ENCODE measurements at regions not wholly inside any gene's neighbourhood (a gene's known extent, or its start where the extent isn't known, plus 50 kb on each side); places are given as distances from the start of the nearest gene placed in this dataset.
"Not testable (repeated sequence)": the region's sequence is repeated elsewhere in the genome, so short reads cannot be mapped to it uniquely, and the experiment has no call there.

- no peak for DNase-seq
- 64 to 67% methylated on average over 1 of the region's 1 CpG for WGBS, 2 donors (ENCODE audit: low coverage in 1 of 2)
- H3K9me3 ChIP-seq, result peaks cover 5 to 6% of the 10 kb centered on the region in 2 donors
- H3K4me1 ChIP-seq, result no peaks in the 10 kb centered on the region
- H3K27me3 ChIP-seq, result no peaks in the 10 kb centered on the region
- no peaks in the 10 kb centered on the region for H3K36me3 ChIP-seq
- intact Hi-C loops (cut with DNase I; ENCODE audit: low total_unique reads) (no loop called here), in situ Hi-C loops (cut with MboI; ENCODE audit: low pct_ligation_motif_present in 1 of 4, low pct_unique_long_range_greater_than_20kb in 1 of 4, low sequenced_read_pairs in 3 of 4) (no loop called here)
- H3K27ac ChIP-seq, result no peak overlapping the region
- no peak for TF ChIP-seq CTCF (IDR thresholded peaks at IDR 0.05)
- TF ChIP-seq POLR2AphosphoS5 (IDR thresholded peaks at IDR 0.05), result no peak
- no peak overlapping the region for H3K4me3 ChIP-seq
Measured at GRCh38 chr6:165159460-165159859, 149.9 kb downstream of the C6orf118 start.

GRCh38 chr6:165146456-165146855, 162.9 kb downstream of the C6orf118 start:
- Histone ChIP-seq H3K9me3 (no peaks in the 10 kb centered on the region), H3K4me1 (no peaks in the 10 kb centered on the region)

GRCh38 chr6:165135889-165136288, 173.5 kb downstream of the C6orf118 start:
- peaks cover 0 to 3% of the 10 kb centered on the region in 2 donors for H3K9me3 ChIP-seq
- 67 to 78% methylated on average over 1 to 2 of the region's 2 CpGs for WGBS, 2 donors (ENCODE audit: low coverage in 1 of 2)
- H3K27ac ChIP-seq, result no peak overlapping the region

More at GRCh38 chr6:165146456-165146855, 162.9 kb downstream of the C6orf118 start:
- WGBS, 2 donors (ENCODE audit: low coverage in 1 of 2), result 73 to 81% methylated on average over 2 to 3 of the region's 3 CpGs
- H3K36me3 ChIP-seq, result no peaks in the 10 kb centered on the region
- H3K27ac ChIP-seq, result no peak overlapping the region
- no peaks in the 10 kb centered on the region for H3K27me3 ChIP-seq
- in situ Hi-C loops (cut with MboI; ENCODE audit: low pct_ligation_motif_present in 1 of 4, low pct_unique_long_range_greater_than_20kb in 1 of 4, low sequenced_read_pairs in 3 of 4) (no loop called here), intact Hi-C loops (cut with DNase I; ENCODE audit: low total_unique reads) (no loop called here)
- H3K4me3 ChIP-seq, result no peak overlapping the region
- TF ChIP-seq EP300 (IDR thresholded peaks at IDR 0.05; ENCODE audit: low read depth) (no peak), POLR2A (IDR thresholded peaks at IDR 0.05) (no peak), CTCF (IDR thresholded peaks at IDR 0.05) (no peak), POLR2AphosphoS5 (IDR thresholded peaks at IDR 0.05) (no peak)
- DNase-seq, result no peak

GRCh38 chr6:165129086-165129485, 180.3 kb downstream of the C6orf118 start:
- TF ChIP-seq CTCF (IDR thresholded peaks at IDR 0.05) (no peak), POLR2AphosphoS5 (IDR thresholded peaks at IDR 0.05) (no peak), EP300 (IDR thresholded peaks at IDR 0.05; ENCODE audit: low read depth) (no peak), POLR2A (IDR thresholded peaks at IDR 0.05) (no peak)
- H3K4me1 ChIP-seq, result no peaks in the 10 kb centered on the region
- DNase-seq, result no peak
- no peaks in the 10 kb centered on the region for H3K27me3 ChIP-seq
- no peaks in the 10 kb centered on the region for H3K36me3 ChIP-seq
- H3K27ac ChIP-seq, result no peak overlapping the region
- intact Hi-C loops (cut with DNase I; ENCODE audit: low total_unique reads) (no loop called here), in situ Hi-C loops (cut with MboI; ENCODE audit: low pct_ligation_motif_present in 1 of 4, low pct_unique_long_range_greater_than_20kb in 1 of 4, low sequenced_read_pairs in 3 of 4) (no loop called here)
- H3K9me3 ChIP-seq, result peaks cover 0 to 3% of the 10 kb centered on the region in 2 donors
- 52 to 66% methylated on average over 4 of the region's 4 CpGs for WGBS, 2 donors (ENCODE audit: low coverage in 1 of 2)
- no peak overlapping the region for H3K4me3 ChIP-seq

More at GRCh38 chr6:165135889-165136288, 173.5 kb downstream of the C6orf118 start:
- no peak for DNase-seq
- in situ Hi-C loops (cut with MboI; ENCODE audit: low pct_ligation_motif_present in 1 of 4, low pct_unique_long_range_greater_than_20kb in 1 of 4, low sequenced_read_pairs in 3 of 4), result no loop called here
- no peak for TF ChIP-seq POLR2A (IDR thresholded peaks at IDR 0.05)
- no peak for TF ChIP-seq EP300 (IDR thresholded peaks at IDR 0.05; ENCODE audit: low read depth)
- no peak for TF ChIP-seq CTCF (IDR thresholded peaks at IDR 0.05)
- no peak for TF ChIP-seq POLR2AphosphoS5 (IDR thresholded peaks at IDR 0.05)
- no peaks in the 10 kb centered on the region for H3K36me3 ChIP-seq
- H3K4me3 ChIP-seq, result no peak overlapping the region
- no peaks in the 10 kb centered on the region for H3K4me1 ChIP-seq
- intact Hi-C loops (cut with DNase I; ENCODE audit: low total_unique reads), result no loop called here
- no peaks in the 10 kb centered on the region for H3K27me3 ChIP-seq

- H3K9me3 ChIP-seq; H3K27ac ChIP-seq; H3K4me1 ChIP-seq; H3K27me3 ChIP-seq; DNase-seq; in situ Hi-C loops (cut with MboI; ENCODE audit: low pct_ligation_motif_present in 1 of 4, low pct_unique_long_range_greater_than_20kb in 1 of 4, low sequenced_read_pairs in 3 of 4); H3K4me3 ChIP-seq; intact Hi-C loops (cut with DNase I; ENCODE audit: low total_unique reads); H3K36me3 ChIP-seq: not testable (repeated sequence)
- WGBS, 2 donors (ENCODE audit: low coverage in 1 of 2), result 79 to 85% methylated on average over 17 of the region's 17 CpGs
Measured at GRCh38 chr6:165127743-165128142, 181.7 kb downstream of the C6orf118 start.

GRCh38 chr6:165124681-165125080, 184.7 kb downstream of the C6orf118 start:
- WGBS, 2 donors (ENCODE audit: low coverage in 1 of 2), result 88 to 100% methylated on average over 2 to 3 of the region's 4 CpGs
- H3K4me3 ChIP-seq; intact Hi-C loops (cut with DNase I; ENCODE audit: low total_unique reads); DNase-seq; in situ Hi-C loops (cut with MboI; ENCODE audit: low pct_ligation_motif_present in 1 of 4, low pct_unique_long_range_greater_than_20kb in 1 of 4, low sequenced_read_pairs in 3 of 4); H3K27ac ChIP-seq; H3K4me1 ChIP-seq; H3K27me3 ChIP-seq; H3K36me3 ChIP-seq; H3K9me3 ChIP-seq: not testable (repeated sequence)
